NCI-H82 (cell line): ENCODE measurements at regions not wholly inside any gene's neighbourhood (a gene's known extent, or its start where the extent isn't known, plus 50 kb on each side); places are given as distances from the start of the nearest gene placed in this dataset.
"Not testable (repeated sequence)": the region's sequence is repeated elsewhere in the genome, so short reads cannot be mapped to it uniquely, and the experiment has no call there.

Source experiments
- DNase-seq: peaks from one replicate; lab custom pipeline; 2025; lab: John Stamatoyannopoulos, UW

- DNase-seq: no peak
These were observed 66.9 kb upstream of the TENM4 start for GRCh38 chr11:79507706-79508105.

- DNase-seq: no peak
These were observed 66.0 kb upstream of the TENM4 start for GRCh38 chr11:79506734-79507344.

GRCh38 chr11:79506124-79506523 lies 65.3 kb upstream of the TENM4 start:
- no peak for DNase-seq

GRCh38 chr11:79503028-79503427 lies 62.2 kb upstream of the TENM4 start:
- no peak for DNase-seq

- DNase-seq: no peak
These were observed 60.9 kb upstream of the TENM4 start for GRCh38 chr11:79501707-79502106.

DNA sequence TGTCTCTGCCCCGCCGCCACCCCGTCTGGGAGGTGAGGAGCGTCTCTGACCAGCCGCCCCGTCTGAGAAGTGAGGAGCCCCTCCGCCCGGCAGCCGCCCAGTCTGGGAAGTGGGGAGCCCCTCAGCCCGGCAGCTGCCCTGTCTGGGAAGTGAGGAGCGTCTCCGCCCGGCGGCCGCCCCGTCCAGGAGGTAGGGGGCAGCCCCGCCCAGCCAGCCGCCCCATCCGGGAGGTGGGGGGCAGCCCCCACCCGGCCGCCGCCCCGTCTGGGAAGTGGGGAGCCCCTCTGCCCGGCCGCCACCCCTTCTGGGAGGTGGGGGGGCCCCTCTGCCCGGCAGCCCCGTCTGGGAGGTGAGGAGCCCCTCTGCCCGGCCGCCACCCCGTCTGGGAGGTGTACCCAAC lies 59.1 kb upstream of the TENM4 start:
- not testable (repeated sequence) for DNase-seq

DNA sequence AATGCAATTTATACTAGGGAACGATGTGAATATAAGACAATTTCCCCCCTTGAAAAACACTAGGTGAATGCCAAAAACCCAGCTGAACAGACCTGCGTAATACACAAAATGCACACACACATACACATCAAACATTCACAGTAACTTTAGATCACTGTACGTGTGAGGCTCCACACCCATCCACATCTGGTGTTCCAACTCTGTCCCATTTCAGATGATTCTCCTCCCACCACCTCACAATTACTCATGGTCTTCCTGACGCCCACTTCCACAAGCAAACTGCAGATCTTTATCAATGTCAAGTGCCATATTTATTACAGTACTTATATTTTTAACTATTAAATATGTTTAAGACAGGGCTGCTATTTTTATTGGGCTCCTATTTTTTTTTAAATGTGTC lies 57.8 kb upstream of the TENM4 start:
- no peak for DNase-seq

DNA sequence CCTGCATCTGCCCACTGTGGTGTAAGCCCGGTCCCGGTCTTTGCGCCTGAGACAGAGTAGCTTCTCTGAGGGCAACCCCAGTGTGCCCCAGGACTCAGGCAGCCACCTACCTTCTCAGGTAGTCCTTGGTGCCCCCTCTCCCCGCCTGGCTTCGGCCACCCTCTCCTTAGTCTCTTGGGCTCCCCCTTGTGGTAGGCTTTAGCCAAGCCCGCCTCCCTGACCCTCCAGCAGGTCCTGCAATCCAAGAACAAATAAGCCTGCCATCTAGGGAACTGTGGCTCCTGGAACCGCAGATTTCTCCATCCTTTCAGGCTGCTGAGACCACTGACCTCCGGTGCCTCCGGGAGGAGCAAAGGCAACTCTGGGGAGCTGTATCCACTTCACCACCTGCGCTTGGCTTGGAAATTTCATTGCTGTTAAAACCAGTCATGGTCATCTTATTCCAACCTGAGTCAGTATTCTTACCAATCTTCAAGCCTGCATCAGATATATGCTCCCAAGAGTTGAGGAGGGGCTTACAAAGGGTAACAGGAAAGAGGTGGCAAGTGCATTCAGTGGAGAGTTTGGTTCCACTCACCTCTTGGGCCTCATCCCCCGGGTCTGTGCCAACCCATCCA lies 52.8 kb upstream of the TENM4 start:
- peak; percentile 78 for DNase-seq

DNA sequence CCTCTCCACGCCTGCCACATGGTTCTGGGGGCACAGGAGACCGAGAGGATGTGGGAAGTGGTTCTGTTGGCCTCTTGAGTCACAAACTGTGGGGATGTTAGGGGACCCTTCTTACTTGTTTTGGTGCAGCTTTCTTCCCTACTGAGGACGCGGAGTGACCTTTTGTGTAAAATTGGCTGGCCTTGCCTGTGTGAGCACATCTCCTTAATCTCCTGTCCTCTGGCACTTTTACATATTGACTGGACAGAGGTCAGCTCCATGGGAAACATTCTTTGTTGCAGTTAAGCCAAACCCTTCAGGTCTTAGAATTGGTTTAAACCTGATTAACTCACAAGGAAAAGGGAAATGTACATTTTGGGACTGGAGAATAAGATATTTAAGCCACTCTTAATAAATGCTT lies 51.2 kb upstream of the TENM4 start:
- DNase-seq: no peak
